ENCODE measurements at regions not wholly inside any gene's neighbourhood (a gene's known extent, or its start where the extent isn't known, plus 50 kb on each side); places are given as distances from the start of the nearest gene placed in this dataset.

GRCh38 chr1:164953098-164953497 is 394.1 kb downstream of the PBX1 start:
- TF ChIP-seq CTCF (IDR thresholded peaks at IDR 0.05) (no peak), POLR2A (IDR thresholded peaks at IDR 0.05) (no peak)
